Ishikawa (cell line): ENCODE measurements at regions not wholly inside any gene's neighbourhood (a gene's known extent, or its start where the extent isn't known, plus 50 kb on each side); places are given as distances from the start of the nearest gene placed in this dataset.

Source experiments
- EP300 ChIP-seq: IDR thresholded peaks from 2 replicates; pipeline ENCODE4 v1.6.1; 2012; ENCODE audit warnings: borderline replicate concordance
- ZBTB7A ChIP-seq: IDR thresholded peaks from 2 replicates; pipeline ENCODE4 v1.6.1; 2012; ENCODE audit warnings: low read depth
- TF ChIP-seq, protein P1 (sequence below): IDR thresholded peaks from 2 replicates; pipeline ENCODE4 v1.6.1; 2012; ENCODE audit warnings: low read depth, mild to moderate bottlenecking

DNA sequence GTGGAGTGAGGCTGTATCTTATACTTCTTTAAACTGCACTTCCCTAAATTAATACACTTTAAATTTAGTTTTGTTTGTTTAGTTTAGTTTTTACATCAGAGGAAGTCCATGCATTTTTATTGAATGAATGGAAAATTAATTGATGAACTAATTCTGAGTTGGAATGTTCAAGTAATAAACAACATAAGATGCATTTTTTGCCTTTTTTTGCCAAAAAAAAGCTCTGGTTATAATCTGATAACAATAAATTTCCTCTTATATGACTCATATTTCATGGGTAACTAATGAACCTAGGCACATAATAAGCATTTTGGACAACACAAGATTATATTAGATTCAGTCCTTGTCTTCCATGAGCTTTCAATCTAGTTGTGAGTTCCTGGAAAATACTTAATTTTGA is 323.1 kb downstream of the CENPW start:
- TF ChIP-seq, protein P1, sequence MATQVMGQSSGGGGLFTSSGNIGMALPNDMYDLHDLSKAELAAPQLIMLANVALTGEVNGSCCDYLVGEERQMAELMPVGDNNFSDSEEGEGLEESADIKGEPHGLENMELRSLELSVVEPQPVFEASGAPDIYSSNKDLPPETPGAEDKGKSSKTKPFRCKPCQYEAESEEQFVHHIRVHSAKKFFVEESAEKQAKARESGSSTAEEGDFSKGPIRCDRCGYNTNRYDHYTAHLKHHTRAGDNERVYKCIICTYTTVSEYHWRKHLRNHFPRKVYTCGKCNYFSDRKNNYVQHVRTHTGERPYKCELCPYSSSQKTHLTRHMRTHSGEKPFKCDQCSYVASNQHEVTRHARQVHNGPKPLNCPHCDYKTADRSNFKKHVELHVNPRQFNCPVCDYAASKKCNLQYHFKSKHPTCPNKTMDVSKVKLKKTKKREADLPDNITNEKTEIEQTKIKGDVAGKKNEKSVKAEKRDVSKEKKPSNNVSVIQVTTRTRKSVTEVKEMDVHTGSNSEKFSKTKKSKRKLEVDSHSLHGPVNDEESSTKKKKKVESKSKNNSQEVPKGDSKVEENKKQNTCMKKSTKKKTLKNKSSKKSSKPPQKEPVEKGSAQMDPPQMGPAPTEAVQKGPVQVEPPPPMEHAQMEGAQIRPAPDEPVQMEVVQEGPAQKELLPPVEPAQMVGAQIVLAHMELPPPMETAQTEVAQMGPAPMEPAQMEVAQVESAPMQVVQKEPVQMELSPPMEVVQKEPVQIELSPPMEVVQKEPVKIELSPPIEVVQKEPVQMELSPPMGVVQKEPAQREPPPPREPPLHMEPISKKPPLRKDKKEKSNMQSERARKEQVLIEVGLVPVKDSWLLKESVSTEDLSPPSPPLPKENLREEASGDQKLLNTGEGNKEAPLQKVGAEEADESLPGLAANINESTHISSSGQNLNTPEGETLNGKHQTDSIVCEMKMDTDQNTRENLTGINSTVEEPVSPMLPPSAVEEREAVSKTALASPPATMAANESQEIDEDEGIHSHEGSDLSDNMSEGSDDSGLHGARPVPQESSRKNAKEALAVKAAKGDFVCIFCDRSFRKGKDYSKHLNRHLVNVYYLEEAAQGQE: no peak
- TF ChIP-seq EP300 (no peak), ZBTB7A (no peak)
